ENCODE measurements at regions not wholly inside any gene's neighbourhood (a gene's known extent, or its start where the extent isn't known, plus 50 kb on each side); places are given as distances from the start of the nearest gene placed in this dataset.

- no peak for DNase-seq
Observed at GRCh38 chr4:64559571-64559970, 150.3 kb upstream of the TECRL start.

GRCh38 chr4:64551125-64551524 lies 141.9 kb upstream of the TECRL start:
- DNase-seq, result no peak

DNA sequence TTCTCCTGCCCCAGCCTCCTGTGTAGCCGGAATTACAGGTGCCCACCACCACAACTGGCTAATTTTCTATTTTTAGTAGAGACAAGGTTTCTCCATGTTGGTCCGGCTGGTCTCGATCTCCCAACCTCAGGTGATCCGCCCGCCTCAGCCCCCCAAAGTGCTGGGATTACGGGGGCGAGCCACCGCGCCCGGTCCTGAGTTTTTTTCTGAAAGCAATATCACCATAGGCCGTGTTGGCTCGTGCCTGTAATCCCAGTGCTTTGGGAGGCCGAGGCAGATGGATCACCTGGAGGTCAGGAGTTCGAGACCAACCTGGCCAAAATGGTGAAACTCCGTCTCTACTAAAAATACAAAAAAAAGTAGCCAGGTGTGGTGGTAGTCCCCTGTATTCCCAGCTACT lies 136.3 kb upstream of the TECRL start:
- no peak for DNase-seq

DNA sequence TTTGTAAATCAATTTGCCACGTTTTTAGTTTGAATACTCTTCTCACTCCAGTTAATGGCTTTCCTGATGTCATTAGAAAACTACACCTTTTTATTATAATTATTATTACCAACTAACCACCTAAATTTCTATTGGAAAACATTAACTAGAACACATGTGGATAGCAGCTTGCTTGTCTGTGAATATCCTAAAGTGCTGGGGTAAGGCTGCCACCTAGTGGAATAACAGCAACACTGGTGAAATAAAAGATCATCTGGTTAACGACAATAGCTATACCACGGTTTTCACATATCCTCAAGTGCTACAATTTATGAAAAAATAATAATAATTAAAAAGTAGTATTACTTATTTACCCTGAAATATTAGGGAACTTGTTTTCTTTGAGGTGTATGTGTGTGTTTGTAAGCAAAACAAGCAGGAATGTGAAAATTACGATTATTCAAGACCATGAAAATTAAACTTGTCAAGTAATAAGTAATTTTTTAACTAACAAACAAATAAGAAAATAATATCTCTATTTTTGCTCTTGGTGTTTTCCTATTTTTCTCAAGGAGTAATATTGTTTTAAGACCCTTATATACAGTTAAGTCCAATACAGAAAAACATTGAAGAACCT lies 130.1 kb upstream of the TECRL start:
- DNase-seq, result peak; percentile 79

DNA sequence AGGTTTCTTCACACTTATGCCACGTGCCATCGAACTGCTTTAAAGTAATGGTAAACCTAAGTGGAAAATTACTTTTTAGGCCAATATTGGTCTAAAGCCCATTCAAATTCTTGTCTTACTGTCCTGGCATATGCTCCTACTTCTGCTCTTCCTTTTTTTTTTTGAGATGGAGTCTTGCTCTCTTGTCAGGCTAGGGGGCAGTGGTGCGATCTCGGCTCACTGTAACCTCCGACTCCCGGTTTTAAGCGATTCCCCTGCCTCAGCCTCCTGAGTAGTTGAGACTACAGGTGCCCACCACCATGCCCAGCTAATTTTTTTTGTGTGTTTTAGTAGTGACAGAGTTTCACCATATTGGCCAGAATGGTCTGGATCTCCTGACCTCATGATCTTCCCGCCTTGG lies 129.0 kb upstream of the TECRL start:
- DNase-seq, result no peak

- DNase-seq, result no peak
Observed at GRCh38 chr4:64533637-64534036, 124.4 kb upstream of the TECRL start.

DNA sequence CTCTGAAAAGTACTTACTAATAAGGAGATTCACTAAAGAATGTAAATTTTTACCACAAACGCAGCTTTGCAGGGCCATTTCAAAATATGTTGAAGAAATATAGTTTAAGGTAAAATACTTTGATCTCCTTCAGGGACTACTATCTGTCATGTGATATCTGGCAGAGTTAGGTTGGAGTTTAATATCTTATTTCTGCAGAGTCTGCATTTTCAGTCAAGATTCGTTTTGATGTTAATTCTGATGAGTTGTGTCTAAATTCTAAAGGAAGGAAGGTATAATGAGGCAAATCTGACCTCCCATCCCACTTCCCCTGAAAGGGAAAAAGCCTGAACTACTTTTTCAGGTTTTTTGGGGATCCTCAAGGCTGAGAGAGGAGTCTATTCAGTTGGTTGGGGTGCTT lies 123.9 kb upstream of the TECRL start:
- DNase-seq, result no peak

GRCh38 chr4:64520421-64520820 lies 111.2 kb upstream of the TECRL start:
- DNase-seq, result no peak

- DNase-seq, result no peak
Observed at GRCh38 chr4:64518600-64518999, 109.3 kb upstream of the TECRL start.

DNA sequence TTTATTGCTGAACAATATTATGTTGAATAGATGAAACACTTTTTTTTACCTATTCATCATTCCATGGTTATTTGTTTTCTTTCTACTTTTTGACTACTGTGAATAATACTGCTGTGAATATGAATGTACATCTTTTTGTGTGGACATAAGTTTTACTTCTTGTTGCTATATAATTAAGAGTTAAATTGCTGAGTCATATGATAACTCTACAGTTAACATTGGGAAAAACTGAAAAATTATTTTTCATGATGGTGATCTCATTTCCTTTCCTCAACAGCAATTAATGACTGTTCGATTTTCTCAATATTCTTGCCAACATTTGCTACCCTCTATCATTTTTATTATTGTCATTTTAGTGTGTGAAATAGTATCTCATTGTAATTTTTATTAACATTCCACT lies 106.9 kb upstream of the TECRL start:
- DNase-seq, result no peak

DNA sequence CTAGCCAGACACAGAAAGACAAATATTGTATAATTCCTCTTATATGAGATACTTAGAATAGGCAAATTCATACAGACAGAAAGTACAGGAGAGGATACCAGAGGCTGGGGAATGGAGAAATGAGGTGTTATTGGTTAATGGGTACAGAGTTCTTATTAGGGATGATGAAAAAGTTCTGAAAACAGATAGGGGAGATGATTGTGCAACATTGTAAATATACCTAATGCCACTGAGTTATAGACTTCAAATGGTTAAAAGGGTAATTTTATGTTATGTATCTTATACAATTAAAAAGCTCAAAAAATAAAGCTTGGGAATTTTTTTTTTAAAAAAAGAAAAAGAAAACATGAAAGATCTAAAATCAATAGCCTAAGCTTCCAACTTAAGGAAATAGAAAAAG lies 98.8 kb upstream of the TECRL start:
- DNase-seq, result no peak

DNA sequence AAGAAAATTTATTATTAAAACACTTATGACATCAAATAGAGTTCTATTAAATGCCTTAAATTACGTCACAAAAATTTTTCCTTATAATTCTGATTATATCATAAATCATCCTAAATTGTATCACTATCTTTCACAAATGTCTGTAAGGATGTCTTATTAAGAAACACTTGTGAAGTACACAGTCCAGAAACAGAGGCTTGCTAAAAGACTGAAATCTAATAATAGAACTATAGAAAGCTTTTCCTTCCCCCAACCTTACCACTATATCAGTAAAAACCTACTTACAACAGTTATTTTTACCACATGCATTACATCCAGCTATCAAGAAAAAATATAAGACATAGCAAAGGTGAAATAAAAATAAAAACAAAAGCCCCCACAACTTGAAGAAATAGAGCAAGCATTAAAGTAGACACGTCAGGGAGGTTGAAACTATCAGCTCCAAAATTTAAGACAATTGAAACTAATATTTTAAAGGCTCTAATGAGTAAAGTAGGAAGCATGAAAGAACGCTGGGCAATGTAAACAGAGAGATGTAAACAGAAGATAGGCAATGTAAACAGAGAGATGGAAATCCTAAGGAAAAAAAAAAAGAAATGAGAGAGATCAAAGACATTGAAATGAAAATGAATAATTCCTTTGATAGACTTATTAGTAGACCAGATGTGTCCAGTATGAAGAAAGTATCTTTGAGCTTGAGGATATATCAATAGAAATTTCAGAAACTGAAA lies 94.9 kb upstream of the TECRL start:
- no peak for DNase-seq

GRCh38 chr4:64503416-64503815 lies 94.2 kb upstream of the TECRL start:
- DNase-seq, result no peak

GRCh38 chr4:64497491-64497890 lies 88.2 kb upstream of the TECRL start:
- DNase-seq, result no peak

- DNase-seq, result no peak
Observed at GRCh38 chr4:64495946-64496345, 86.7 kb upstream of the TECRL start.

- DNase-seq, result no peak
Observed at GRCh38 chr4:64489628-64490027, 80.4 kb upstream of the TECRL start.

GRCh38 chr4:64479338-64479737 lies 70.1 kb upstream of the TECRL start:
- DNase-seq, result no peak

- no peak for DNase-seq
Observed at GRCh38 chr4:64477127-64477526, 67.9 kb upstream of the TECRL start.

DNA sequence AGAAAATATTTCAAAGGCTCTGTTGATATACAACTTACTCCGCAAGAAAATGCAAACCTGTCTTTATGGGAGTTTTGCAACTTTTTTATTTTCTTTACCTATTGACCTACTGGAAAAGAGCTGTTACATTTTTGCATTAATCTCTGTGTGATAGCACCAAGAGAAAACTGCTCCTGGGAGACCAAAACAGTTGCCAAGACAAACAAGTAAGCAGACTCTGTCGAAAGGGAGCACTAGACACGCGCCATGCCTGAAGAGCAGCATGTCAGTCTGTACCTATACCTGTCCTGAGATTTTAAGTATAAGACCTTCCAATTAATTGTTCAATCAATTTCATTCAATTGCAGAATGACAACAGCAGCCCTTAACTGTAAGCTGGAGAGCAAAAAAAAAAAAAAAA lies 56.0 kb upstream of the TECRL start:
- DNase-seq, result no peak

DNA sequence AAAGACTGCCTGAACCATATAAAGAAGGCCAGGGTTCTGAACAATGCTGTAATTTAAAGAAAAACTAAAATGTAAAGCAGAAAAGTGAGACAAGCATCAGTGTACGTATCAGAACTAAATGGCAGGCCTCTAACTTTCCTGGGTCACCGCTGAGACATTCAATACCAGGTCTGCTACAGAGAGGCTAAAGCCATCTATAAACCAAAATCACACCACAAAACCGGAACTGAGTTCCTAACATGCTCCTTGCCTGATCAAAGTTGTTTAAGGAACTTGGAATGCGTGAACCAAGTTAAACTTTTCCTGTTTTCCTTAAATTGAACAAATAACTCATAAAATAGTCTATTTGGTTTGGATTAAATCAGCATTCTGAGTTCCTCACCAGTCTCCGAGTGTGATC lies 55.3 kb upstream of the TECRL start:
- no peak for DNase-seq
